Esophagus (tissue), 2 donors: ENCODE measurements at regions not wholly inside any gene's neighbourhood (a gene's known extent, or its start where the extent isn't known, plus 50 kb on each side); places are given as distances from the start of the nearest gene placed in this dataset.

ENCODE experiments used
- H3K27ac ChIP-seq, 2 donors: one replicate each; pipeline ENCODE4 v1.5.1; 2013; ENCODE audit warnings: low read depth in 2 of 2, mild to moderate bottlenecking in 2 of 2, inconsistent platforms in 1 of 2, low read length in 1 of 2, moderate library complexity in 1 of 2
- H3K27me3 ChIP-seq, 2 donors: one replicate each; pipeline ENCODE4 v1.6.1; 2013; ENCODE audit warnings: low read length in 2 of 2, control low read depth in 1 of 2, mild to moderate bottlenecking in 1 of 2; ENCODE audit not compliant: insufficient read depth in 2 of 2, control insufficient read depth in 1 of 2
- H3K36me3 ChIP-seq, 2 donors: one replicate each; pipeline ENCODE4 v1.6.1; 2013; ENCODE audit warnings: low read length in 1 of 2; ENCODE audit not compliant: control insufficient read depth in 2 of 2, insufficient read depth in 2 of 2
- H3K4me1 ChIP-seq, 2 donors: one replicate each; pipeline ENCODE4 v1.6.1; 2013; ENCODE audit warnings: low read length in 1 of 2; ENCODE audit not compliant: control insufficient read depth in 2 of 2, insufficient read depth in 2 of 2
- H3K4me3 ChIP-seq, 2 donors: one replicate each; pipeline ENCODE4 v1.5.1; 2013; ENCODE audit warnings: low read length in 2 of 2, mild to moderate bottlenecking in 2 of 2, low read depth in 1 of 2, moderate library complexity in 1 of 2
- H3K9me3 ChIP-seq, 2 donors: one replicate each; pipeline ENCODE4 v1.6.1; 2013; ENCODE audit warnings: mild to moderate bottlenecking in 2 of 2, low read depth in 1 of 2, low read length in 1 of 2, moderate library complexity in 1 of 2; ENCODE audit not compliant: control insufficient read depth in 2 of 2, insufficient read depth in 1 of 2
- WGBS, 2 donors: extraction: QIAGEN DNeasy Blood & Tissue Kit; methylation state at CpG; one replicate each; pipeline ENCODE4 v1.1.7; 2013; 5-methylcytosine and 5-hydroxymethylcytosine counted together
- donor health status: healthy with polysubstance abuse.
- donor health status: Bipolar disorder and iron deficiency.

GRCh38 chr6:14540276-14540675, 422.7 kb downstream of the CD83 start:
- Histone ChIP-seq H3K36me3 (no peaks in the 10 kb centered on the region), H3K4me3 (no peak overlapping the region), H3K9me3 (no peaks in the 10 kb centered on the region), H3K27me3 (no peaks in the 10 kb centered on the region), H3K4me1 (no peaks in the 10 kb centered on the region), H3K27ac (no peak overlapping the region)
- 68 to 86% methylated on average over 5 of the region's 5 CpGs for WGBS, 2 donors

GRCh38 chr6:14540810-14541540, 423.4 kb downstream of the CD83 start:
- Histone ChIP-seq H3K27me3 (no peaks in the 10 kb centered on the region), H3K27ac (no peak overlapping the region), H3K9me3 (no peaks in the 10 kb centered on the region), H3K4me1 (no peaks in the 10 kb centered on the region), H3K36me3 (no peaks in the 10 kb centered on the region), H3K4me3 (no peak overlapping the region)
- WGBS, 2 donors: 91 to 94% methylated on average over 11 of the region's 11 CpGs

GRCh38 chr6:14542670-14543366, 425.2 kb downstream of the CD83 start:
- Histone ChIP-seq H3K4me3 (no peak overlapping the region), H3K36me3 (no peaks in the 10 kb centered on the region), H3K4me1 (no peaks in the 10 kb centered on the region), H3K27me3 (no peaks in the 10 kb centered on the region), H3K9me3 (no peaks in the 10 kb centered on the region), H3K27ac (no peak overlapping the region)
- 50 to 60% methylated on average over 10 of the region's 10 CpGs for WGBS, 2 donors

- WGBS, 2 donors: 78 to 84% methylated on average over 6 of the region's 6 CpGs
Observed at GRCh38 chr6:14543971-14544585, 426.5 kb downstream of the CD83 start.

GRCh38 chr6:14544666-14545065, 427.1 kb downstream of the CD83 start:
- no peaks in the 10 kb centered on the region for H3K9me3 ChIP-seq
- 64 to 83% methylated on average over 3 of the region's 3 CpGs for WGBS, 2 donors
- H3K36me3 ChIP-seq: no peaks in the 10 kb centered on the region
- H3K27ac ChIP-seq: no peak overlapping the region
- H3K4me3 ChIP-seq: no peak overlapping the region
- H3K27me3 ChIP-seq: no peaks in the 10 kb centered on the region
- H3K4me1 ChIP-seq: no peaks in the 10 kb centered on the region

More at GRCh38 chr6:14543971-14544585, 426.5 kb downstream of the CD83 start:
- no peaks in the 10 kb centered on the region for H3K27me3 ChIP-seq
- H3K4me3 ChIP-seq: no peak overlapping the region
- no peak overlapping the region for H3K27ac ChIP-seq
- no peaks in the 10 kb centered on the region for H3K9me3 ChIP-seq
- no peaks in the 10 kb centered on the region for H3K4me1 ChIP-seq
- H3K36me3 ChIP-seq: no peaks in the 10 kb centered on the region

- Histone ChIP-seq H3K9me3 (no peaks in the 10 kb centered on the region), H3K27ac (no peak overlapping the region), H3K4me3 (no peak overlapping the region), H3K36me3 (no peaks in the 10 kb centered on the region), H3K4me1 (no peaks in the 10 kb centered on the region), H3K27me3 (no peaks in the 10 kb centered on the region)
- 82 to 83% methylated on average over 2 of the region's 2 CpGs for WGBS, 2 donors
Observed at GRCh38 chr6:14545496-14545895, 427.9 kb downstream of the CD83 start.

- no peaks in the 10 kb centered on the region for H3K27me3 ChIP-seq
- WGBS, 2 donors: 94 to 95% methylated on average over 5 of the region's 5 CpGs
- H3K36me3 ChIP-seq: no peaks in the 10 kb centered on the region
- no peaks in the 10 kb centered on the region for H3K9me3 ChIP-seq
- no peak overlapping the region for H3K27ac ChIP-seq
- H3K4me3 ChIP-seq: no peak overlapping the region
- H3K4me1 ChIP-seq: no peaks in the 10 kb centered on the region
Observed at GRCh38 chr6:14546036-14546435, 428.5 kb downstream of the CD83 start.

- no peaks in the 10 kb centered on the region for H3K4me1 ChIP-seq
- H3K36me3 ChIP-seq: no peaks in the 10 kb centered on the region
- H3K27ac ChIP-seq: no peak overlapping the region
- WGBS, 2 donors: 70 to 77% methylated on average over 6 of the region's 6 CpGs
- H3K4me3 ChIP-seq: no peak overlapping the region
- no peaks in the 10 kb centered on the region for H3K9me3 ChIP-seq
- H3K27me3 ChIP-seq: no peaks in the 10 kb centered on the region
Observed at GRCh38 chr6:14547284-14547998, 429.9 kb downstream of the CD83 start.

- WGBS, 2 donors: 60 to 74% methylated on average over 6 of the region's 6 CpGs
- Histone ChIP-seq H3K36me3 (no peaks in the 10 kb centered on the region), H3K4me1 (no peaks in the 10 kb centered on the region), H3K27me3 (no peaks in the 10 kb centered on the region), H3K9me3 (no peaks in the 10 kb centered on the region), H3K4me3 (no peak overlapping the region), H3K27ac (no peak overlapping the region)
Observed at GRCh38 chr6:14549304-14549770, 431.8 kb downstream of the CD83 start.
